PC-9 (cell line): ENCODE measurements at regions not wholly inside any gene's neighbourhood (a gene's known extent, or its start where the extent isn't known, plus 50 kb on each side); places are given as distances from the start of the nearest gene placed in this dataset.

Source experiments
- EZH2 ChIP-seq: fragments of 200-600 bp; sonication (generic); IDR thresholded peaks from 2 replicates; pipeline ENCODE4 v1.8.0; 2017; ENCODE audit warnings: antibody characterized with exemption, low read depth
- TF ChIP-seq, protein P1 (sequence below): fragments of 200-600 bp; sonication (generic); conservative IDR thresholded peaks from 2 replicates; pipeline ENCODE4 v1.6.1; 2017; ENCODE audit warnings: mixed run types, antibody characterized with exemption, mild to moderate bottlenecking, moderate library complexity

DNA sequence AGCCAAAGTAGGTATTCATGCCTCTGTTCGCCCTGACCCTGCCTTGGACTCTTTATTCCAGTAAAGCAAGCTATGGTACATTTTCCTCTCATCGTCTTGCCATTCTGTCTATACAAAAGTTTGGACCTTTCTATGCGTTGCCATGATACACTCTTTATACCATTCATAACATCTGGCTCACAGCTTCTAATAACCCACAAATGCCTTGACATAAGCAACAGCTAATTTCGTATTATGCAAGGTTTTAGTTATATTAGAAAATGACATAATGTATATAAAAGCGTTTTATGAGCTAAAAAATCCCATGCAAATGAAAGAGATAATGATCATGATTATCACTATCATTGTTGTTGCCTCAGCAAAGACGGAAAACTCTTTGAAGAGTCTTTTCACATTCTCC, 265.7 kb downstream of the TMEM167A start:
- TF ChIP-seq, protein P1, sequence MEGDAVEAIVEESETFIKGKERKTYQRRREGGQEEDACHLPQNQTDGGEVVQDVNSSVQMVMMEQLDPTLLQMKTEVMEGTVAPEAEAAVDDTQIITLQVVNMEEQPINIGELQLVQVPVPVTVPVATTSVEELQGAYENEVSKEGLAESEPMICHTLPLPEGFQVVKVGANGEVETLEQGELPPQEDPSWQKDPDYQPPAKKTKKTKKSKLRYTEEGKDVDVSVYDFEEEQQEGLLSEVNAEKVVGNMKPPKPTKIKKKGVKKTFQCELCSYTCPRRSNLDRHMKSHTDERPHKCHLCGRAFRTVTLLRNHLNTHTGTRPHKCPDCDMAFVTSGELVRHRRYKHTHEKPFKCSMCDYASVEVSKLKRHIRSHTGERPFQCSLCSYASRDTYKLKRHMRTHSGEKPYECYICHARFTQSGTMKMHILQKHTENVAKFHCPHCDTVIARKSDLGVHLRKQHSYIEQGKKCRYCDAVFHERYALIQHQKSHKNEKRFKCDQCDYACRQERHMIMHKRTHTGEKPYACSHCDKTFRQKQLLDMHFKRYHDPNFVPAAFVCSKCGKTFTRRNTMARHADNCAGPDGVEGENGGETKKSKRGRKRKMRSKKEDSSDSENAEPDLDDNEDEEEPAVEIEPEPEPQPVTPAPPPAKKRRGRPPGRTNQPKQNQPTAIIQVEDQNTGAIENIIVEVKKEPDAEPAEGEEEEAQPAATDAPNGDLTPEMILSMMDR = no peak
- TF ChIP-seq EZH2 = no peak
